ENCODE measurements at regions not wholly inside any gene's neighbourhood (a gene's known extent, or its start where the extent isn't known, plus 50 kb on each side); places are given as distances from the start of the nearest gene placed in this dataset.

DNA sequence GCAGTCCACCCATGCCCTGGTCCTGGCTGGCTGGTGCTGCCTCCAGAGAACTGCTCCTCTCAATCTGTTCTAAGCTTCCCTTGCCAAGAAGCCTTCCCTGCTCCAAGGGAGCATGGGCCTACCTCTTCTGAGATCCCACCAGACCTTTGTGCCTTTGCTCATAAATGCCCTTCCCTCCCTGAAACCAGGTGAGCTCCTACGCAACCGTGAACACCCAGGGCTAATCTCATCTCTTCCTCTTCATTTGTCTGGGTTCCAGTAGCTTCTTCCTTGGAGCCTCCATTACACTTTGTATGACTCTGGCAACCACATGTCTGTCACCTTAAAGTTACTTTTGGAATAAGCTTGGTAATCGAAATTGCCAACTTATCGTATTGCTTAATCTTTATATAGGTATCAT lies 270.6 kb downstream of the PBX3 start:
- no peak for DNase-seq

DNA sequence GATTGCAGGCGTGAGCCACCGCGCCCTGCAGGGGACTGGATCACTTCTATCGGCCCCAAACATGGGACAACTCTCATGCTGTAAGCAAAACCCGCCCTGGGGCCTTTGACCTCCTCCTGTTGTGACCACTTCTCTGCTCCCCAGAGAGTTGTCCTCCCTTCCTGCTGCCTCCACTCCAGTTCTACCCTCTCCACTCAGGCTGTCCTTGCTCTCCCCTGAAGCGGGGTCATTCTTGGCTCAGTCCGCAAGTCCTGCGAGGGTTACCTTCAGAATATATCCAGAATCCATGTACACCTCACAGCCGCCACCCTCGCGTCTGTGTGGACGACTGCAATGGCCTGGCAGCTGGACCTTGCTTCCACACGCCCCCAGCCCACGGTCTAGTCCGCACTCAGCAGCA lies 273.7 kb downstream of the PBX3 start:
- DNase-seq: no peak

DNA sequence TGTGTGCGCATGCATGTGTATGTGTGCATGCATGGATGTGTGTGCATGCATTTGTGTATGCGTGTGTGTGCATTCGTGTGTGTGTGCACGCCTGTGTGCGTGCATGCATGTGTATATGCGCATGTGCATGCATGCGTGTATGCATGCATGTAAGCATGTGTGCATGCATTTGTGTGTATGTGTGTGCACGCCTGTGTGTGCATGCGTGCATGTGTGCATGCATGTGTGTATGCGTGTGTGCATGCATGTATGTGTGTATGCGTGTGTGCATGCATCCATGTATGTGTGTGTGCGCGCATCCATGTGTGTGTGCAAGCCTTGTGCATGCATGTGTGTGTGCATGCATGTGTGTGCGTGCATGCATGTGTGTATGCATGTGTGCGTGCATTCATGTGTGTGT lies 276.8 kb downstream of the PBX3 start:
- no peak for DNase-seq

DNA sequence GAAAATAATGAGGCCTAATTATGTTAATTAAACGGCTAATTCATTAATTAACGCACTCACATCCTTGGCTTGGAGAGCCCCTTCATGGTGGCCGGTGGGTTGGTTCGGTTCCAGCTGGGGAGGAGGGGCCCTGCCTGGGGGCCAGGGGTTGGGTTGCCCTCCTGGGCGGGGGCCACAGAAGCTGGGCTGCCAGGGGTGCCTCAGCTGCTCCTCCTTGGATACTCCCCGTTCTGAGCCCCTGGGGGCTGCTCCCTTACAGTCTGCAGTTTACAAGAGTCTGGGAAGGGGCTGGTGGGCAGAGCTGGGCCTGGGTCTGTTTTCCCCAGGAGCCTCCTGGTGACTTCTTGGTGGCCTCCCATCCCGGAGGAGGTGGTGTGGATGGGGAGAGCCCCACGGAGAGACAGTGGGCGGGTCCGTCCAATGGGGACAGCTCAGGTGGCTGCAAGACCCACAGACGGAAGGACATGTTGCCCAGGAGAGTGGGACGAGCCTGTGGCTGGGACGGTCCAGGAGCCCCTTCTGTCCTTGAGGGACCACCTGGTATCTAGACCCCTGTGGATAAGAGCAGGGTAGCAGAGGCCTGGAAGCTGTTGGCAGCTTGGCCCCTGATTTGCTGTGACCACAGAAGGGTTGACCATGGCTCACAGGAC lies 277.5 kb downstream of the PBX3 start:
- DNase-seq: no peak

DNA sequence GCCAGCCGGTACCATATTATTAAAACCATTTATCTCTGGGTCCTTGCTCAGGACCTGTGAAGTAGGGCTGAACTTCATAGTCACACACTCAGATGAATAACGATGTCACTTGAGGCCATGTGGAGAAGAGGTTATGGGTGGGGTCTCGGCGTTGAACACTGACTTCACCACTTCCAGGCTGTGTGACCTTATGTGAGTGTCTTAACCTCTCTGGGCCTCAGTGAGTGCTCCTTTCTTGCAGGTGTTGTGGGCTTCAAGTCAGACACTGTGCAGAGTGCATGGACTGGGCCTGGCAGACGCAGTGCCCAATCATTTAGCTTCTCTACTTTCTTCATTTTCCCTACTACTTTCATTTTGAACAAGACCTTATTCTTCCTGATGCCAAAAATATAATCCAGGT lies 278.8 kb downstream of the PBX3 start:
- no peak for DNase-seq

DNA sequence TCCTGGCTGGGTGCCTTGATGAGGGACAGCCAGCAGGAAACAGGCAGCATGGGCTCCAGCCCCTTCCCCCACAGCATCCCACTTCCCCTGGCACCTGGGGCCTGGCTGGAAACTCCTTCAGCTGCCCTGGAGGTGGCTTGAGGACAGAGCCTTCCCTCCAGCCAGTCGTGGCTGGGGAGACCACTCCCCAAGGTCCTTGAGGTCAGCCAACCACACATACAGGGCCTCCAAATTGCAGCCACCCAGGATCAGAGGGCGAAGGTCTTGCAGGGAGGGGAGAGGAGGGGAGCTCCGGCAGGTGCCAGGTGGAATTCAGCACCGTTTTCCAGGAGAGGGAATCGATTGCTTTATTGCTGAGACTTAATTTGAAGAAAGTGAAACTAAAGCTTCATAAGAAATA lies 280.4 kb downstream of the PBX3 start:
- DNase-seq: no peak

DNA sequence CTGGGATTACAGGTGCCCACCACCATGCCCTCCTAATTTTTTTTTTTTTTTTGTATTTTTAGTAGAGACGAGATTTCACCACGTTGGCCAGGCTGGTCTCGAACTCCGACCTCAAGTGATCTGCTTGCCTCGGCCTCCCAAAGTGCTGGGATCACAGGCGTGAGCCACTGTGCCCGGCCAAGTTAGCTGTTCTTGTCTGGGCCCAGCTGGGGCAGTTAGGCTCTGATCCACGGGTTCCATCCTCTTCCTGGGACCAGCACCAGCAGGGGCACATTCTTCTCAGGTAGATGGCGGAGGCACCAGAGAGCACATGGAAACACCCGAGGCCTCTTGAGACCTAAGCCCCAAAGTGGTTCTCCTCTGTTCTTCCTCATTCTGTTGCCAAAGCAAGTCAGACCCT lies 281.6 kb downstream of the PBX3 start:
- DNase-seq: no peak

DNA sequence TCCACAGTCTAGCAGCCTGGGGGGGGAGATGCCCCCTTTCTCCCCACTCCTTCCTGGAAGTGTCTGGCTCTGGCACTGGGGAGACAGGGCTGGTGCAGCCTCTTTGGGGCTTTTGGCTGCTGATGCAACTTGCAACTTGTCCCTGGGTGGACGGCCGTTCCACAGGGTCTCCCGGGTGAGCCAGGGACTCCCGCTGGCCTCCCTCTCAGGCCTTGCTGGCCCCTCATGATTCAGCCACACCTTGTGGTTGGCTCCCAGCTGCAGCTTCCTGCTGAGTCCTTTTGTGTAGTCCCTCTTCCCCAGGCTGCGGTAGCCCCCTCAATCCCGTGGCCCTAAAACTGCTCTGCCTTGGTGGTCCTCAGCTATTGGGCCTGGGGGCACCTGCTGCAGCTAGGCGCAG lies 283.5 kb downstream of the PBX3 start:
- DNase-seq: no peak

DNA sequence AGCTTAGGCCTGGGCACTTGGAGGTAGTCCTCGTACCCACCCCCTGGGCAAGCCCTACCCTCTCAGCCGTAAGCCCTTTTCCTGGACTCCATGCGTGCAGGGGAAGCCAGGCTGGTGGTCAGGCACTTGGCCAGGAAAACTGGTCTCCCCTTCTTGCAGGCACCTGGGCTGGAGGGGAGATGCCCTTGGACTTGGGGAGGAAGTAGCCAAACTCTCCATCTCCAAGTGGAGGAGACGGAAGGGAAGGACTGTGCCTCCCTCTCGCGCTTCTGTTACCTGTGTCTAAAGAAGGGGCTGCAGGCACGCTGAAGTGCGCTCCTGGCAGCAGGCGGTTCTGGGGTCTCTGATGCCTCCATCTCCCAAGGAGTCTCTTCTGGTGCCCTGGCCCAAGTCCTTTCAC lies 283.9 kb downstream of the PBX3 start:
- DNase-seq: no peak

DNA sequence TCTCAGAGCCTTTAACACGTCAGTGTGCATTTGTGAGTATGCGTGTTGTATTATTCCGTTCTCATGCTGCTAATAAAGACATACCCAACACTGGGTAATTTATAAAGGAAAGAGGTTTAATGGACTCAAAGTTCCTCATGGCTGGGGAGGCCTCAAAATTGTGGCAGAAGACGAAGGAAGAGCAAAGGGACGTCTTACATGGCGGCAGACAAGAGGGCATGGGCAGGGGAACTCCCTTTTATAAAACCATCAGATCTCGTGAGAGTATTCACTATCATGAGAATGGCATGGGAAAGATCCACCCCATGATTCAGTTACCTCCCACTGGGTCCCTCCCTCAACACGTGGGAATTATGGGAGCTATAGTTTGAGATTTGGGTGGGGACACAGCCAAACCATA lies 285.0 kb downstream of the PBX3 start:
- no peak for DNase-seq

DNA sequence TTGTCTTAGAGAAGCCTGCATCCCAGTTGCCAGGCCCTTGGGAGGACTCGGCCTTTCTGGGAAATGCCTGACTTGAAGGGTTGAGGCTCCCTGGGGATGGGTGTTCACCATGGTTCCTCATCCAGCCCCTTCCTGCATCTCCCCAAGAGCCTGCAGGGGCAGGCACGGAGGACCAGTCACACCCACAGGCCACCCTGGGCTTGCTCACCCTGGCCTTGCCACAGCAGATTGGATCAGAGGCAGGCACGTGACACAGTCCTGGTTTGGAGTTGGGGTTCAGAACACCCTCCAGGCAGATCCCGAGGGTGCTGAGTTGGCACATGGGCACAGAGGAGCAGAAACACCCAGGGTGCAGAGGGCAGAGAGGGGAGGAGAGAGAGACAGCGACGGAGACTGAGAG lies 286.1 kb downstream of the PBX3 start:
- no peak for DNase-seq

DNA sequence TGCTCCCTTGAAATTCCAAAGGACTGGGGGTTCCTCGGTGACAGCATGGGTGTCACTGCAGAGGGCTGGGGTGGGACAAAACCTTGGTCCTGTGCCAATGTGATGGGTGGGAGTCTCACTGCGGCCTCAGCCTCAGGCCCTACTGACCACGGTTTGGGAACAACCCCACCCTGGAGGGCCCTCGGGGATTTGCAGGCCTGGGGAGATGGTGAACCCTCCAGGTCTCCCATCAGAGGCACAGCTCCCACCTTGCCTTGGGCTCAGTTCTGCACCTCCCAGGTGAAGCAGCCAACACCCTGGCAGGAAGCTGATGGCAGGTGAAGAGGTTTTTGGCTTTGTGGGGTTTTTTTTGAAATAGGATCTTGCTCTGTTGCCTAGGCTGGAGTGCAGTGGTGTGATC lies 286.8 kb downstream of the PBX3 start:
- DNase-seq: no peak

DNA sequence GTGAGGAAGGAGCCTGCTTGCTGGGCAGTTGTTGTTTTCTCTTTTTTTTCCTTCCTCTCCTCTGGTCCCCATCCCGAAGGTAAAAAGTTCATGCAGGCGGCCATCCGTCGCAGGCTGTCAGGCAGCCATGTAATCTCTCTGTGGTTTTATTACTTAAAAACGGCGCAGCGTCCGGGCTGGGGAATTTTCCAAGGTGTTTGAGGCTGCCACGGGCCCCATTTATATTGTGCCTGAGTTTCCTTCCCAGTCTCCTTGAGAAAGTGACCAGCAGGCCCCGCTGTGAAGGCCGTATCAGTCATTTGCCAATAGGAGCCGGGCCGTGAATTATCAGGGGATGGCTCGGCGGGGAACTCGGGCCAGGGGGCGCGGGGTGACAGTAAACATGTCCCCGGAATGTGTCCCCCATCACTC lies 289.7 kb downstream of the PBX3 start:
- no peak for DNase-seq

DNA sequence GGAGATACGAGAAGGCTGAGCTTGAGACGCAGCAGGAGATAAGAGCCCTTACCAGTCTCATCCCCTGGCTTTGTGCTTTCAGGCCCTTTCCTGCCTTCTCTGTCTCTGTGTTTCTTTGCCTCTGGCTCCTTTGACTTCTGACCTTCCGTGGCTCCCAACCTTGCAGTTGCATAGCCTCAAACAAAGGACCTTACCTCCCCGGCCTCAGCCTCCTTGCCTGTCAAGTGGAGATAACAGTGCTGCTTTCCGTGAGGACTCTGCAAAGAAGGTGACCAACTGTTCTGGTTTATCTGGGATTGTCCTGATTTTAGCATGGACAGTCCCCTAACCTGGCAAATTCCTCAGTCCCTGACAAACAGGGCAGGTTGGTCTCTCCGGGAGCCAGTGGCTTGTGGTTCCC lies 287.8 kb upstream of the MVB12B start:
- DNase-seq: no peak

DNA sequence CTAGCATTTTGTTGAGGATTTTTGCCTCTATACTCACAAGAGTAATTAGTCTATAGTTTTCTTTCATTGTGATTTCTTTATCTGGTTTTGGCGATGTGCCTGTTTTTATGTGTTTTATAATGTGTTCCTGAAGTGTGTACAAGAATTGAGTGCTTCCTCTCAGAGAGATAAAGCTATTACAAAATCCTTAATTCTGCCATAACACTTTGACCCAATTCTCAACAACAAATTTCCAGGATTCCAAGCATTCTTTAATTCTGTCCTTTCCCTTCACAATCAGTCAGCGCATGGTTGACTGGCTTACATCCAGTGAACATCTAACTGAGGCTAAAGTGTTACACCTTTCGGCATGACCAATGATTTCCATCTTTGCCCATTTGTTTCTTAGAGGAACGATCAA lies 282.9 kb upstream of the MVB12B start:
- no peak for DNase-seq

DNA sequence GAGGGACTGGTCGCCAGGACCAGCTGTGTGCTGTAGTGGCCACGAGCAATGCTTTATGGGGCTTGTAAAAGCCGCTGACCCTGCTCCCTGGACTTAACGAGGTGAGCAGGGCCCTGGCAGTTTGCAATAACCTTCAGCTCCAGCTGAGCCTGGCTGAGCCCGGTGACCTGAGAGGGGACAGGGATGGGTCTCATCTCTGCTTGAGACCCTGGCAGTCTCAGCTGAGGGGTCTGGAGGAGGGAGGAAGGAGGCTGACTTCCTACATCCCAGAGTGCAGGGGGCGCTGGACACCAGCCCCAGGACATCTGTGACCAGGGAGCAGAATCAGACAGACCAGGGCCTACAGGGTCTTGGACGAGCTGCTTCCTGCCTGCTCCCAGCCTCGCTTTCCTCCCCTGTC lies 277.5 kb upstream of the MVB12B start:
- DNase-seq: no peak

DNA sequence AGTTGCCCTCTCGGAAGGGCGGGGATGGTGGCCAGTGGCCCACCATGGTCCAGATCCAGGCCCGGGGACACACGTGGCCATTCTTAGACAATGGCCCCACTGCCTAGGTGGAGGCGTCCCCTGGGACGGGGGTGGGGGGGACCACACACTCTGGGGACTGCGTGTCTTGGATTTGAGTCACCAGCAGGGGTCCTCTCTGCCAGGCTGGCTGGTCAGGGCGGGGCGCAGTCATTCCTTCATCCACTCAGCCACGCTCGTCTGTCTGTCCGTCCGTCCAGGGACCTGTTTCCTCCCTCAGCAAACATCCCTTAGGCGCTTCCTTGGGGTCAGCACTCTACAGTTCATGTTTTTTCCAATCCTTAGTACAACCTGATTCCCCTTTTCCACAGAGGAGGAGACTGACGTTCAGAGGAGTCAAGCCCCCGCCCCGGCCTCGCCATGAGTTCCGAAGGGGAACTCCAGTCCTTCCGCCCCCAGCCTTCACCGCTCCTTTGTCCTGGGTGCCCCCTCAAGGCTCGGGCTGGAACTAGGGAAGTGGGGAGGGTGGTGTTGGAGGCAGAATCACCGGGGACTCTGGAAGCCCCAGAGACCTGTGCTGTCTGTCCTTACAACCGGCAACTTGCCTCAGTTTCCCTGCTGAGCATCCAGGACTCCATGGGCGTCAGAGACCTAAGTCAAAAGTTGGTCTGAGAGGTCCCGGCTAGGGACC lies 276.6 kb upstream of the MVB12B start:
- no peak for DNase-seq

DNA sequence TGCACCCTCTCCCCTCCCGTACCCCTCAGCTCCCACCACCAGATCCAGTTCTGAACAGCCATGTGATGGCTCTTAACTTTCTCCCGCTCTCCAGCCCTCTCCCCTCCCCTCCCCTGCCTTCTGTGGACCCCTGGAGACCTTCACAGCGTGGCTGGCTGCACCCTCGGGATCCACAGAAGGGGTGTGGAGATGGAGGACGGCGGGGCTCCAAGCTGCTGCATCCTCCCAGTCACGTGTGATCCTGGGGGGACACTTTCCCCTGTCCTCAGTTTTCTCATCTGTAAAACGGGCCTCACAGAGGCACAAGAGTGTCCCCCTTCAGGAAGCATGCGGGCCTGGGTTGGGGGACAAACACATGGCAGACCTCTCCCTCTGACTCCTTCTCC lies 276.0 kb upstream of the MVB12B start:
- DNase-seq: no peak

DNA sequence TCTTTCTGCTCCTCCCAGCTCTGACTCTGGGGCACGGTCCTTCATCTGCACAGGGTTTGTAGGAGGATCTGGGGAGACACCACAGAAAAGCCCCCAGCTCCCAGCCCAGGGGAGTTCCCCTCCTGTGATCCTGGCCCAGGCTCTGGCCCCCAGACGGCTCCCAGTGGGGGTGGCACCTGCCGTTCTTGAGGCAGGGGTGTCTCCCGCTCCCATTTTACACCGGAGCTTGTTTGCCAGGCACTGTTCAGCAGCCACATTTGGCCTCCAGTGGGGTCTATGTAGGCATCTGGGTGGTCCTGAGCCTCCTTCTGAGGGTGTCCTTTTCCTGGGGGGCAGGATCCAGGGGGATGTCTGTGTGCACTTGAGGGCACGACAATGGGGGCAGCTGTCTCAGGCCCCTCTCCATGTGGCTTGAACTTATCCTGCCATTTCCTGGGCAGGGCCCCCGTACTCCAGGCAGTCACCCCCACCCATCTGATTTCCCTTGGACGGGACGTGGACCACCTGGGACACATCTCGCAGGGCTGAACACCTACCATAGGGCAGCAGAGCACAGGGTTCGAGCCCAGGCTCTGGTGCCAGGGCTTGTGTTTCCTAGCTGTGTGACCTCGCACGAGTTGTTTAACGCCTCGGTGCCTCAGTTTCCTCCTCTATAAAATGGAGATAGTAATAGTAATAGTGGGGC lies 275.0 kb upstream of the MVB12B start:
- DNase-seq: no peak

DNA sequence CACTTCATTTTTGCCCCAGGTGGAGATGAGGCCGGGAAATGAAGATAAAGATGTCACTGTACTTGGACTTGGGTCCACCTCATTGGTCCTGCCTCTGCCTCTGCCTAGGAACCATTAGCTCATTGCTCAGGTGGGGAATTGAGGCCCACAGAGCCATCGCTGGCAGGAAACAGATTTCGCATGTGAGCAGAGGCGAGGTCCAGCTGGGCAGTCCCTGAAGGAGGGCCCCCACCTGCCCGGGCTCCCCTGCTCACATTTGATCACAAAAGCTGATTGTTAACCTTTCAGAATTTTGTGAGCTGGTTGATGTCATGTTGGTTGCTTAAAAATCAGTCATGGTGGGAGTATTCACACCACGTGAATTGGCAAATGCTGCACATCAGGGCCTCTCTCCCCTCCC lies 273.8 kb upstream of the MVB12B start:
- DNase-seq: no peak

DNA sequence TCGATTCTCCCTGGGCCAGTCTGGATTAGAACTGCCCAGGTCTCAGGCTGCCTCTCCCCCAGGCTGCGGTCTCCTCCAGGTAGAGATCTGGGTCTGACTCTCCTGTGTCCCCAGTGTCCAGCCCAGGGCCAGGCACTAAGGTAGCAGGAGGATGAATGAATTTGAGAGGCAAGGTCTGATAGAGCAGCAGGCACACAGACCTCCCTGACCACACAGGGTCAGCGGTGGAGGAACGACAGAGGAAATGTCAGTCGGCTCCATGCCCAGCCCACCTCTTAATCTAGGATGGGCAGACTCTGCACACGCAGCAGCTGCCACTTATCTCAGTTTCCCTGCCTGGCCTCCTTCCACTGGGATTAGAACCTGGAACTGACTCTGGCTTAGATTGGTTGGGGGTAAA lies 272.7 kb upstream of the MVB12B start:
- no peak for DNase-seq

DNA sequence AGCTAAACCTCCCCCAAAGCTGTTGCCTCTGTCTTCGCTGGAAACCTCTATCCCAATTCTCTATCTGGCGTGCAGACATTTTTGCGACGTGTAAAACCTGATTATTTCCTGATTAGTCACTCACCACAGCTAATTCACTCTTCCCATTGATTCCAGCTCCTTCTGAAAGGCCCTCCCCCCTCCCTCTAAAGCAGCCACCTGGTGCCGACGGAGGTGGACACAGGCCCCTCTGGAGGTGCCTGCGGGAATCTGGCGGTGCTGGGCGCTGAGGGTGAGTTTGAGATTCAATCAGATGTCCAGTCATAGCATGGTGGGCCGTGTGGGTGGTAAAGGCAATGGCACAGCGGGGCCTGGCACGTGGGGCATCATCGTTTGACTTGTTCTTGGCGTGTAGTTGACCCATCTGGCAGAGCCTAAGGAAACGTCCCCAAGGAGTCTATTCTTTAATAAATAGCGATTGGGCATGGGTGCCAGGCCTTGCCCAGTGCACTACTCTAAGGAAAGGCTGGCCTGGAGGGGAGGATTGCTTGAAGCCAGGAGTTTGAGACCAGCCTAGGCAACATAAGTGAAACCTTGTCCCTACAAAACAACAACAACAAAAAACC lies 271.1 kb upstream of the MVB12B start:
- DNase-seq: no peak

DNA sequence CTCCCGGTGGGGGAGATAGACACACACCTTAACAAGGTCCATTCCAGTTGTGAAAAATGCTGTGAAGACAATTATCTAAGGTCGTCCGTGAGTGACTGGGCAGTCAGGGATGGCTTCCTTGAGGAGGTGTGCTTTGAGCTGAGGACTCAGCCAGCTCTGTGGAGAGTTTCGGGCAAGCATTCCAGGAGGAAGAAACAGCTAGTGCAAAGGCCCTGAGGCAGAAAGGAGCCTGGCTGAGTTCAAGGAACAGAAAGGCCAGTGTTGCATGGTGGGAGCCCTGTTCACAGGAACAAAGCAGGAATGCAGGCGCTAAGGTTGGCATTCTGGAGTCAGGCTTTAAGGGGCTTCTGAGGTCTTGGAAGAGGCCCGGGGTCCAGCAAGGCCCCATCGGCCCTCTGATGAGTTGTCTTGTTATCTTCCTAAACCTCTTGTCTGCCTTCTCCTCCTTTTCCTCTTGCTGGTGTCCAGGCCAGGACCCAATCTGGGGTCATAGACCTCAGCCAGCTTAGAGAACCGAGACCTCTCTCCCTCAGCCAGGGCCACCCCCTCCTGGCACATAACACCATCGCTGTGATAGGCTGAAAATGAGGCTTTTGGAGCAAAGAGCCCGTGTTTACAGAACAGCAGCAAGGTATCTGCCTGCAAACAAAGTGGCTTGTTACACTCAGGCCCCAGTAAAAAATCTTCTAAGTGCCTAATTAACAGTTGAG lies 270.2 kb upstream of the MVB12B start:
- DNase-seq: no peak
